Prostate gland (tissue), 2 donors: ENCODE measurements at regions not wholly inside any gene's neighbourhood (a gene's known extent, or its start where the extent isn't known, plus 50 kb on each side); places are given as distances from the start of the nearest gene placed in this dataset.
"Not testable (repeated sequence)": the region's sequence is repeated elsewhere in the genome, so short reads cannot be mapped to it uniquely, and the experiment has no call there.

Source experiments
- DNase-seq: peaks from one replicate; pipeline ENCODE4 v3.0.0-alpha.2; 2019; ENCODE audit warnings: low spot score
- H3K27ac ChIP-seq, 2 donors: fragments of 200-600 bp; sonication (generic); 2 replicates each; pipeline ENCODE4 v1.5.1; 2017 to 2019
- H3K27me3 ChIP-seq: fragments of 200-600 bp; sonication (generic); replicated peaks from 2 replicates; pipeline ENCODE4 v1.5.1; 2019; ENCODE audit not compliant: insufficient read depth
- H3K36me3 ChIP-seq, 2 donors: fragments of 200-600 bp; sonication (generic); 1 replicate in 1 of 2; 2 replicates in 1 of 2; pipeline versions ENCODE4 v1.5.1 to v1.8.1; 2017 to 2019
- H3K4me1 ChIP-seq: fragments of 200-600 bp; sonication (generic); replicated peaks from 2 replicates; pipeline ENCODE4 v1.5.1; 2019
- H3K4me3 ChIP-seq, 2 donors: fragments of 200-600 bp; sonication (generic); 2 replicates each; pipeline ENCODE4 v1.5.1; 2017 to 2019
- H3K9me3 ChIP-seq: fragments of 200-600 bp; sonication (generic); 2 replicates; pipeline ENCODE4 v1.5.1; 2017
- CTCF ChIP-seq, 4 experiments: fragments of 200-600 bp in 2 of 4; fragments of 450-650 bp in 2 of 4; sonication (generic) in 2 of 4; IDR thresholded peaks; 1 replicate in 3 of 4; 2 replicates in 1 of 4; pipeline ENCODE4 v1.5.1; 2016 to 2019; ENCODE audit warnings: antibody characterized with exemption in 4 of 4, mild to moderate bottlenecking in 2 of 4, moderate library complexity in 2 of 4
- POLR2A ChIP-seq: fragments of 450-650 bp; IDR thresholded peaks from one replicate; pipeline ENCODE4 v1.6.1; 2016; ENCODE audit warnings: antibody characterized with exemption, mild to moderate bottlenecking
- POLR2AphosphoS5 ChIP-seq: sonication (generic); formaldehyde crosslinking; IDR thresholded peaks from one replicate; pipeline ENCODE4 v1.6.1; 2017; ENCODE audit warnings: antibody characterized with exemption
- WGBS: methylation state at CpG from one replicate; pipeline ENCODE4 v1.1.5; 2018; 5-methylcytosine and 5-hydroxymethylcytosine counted together
- intact Hi-C: fragments of 100-400 bp; cut with DNase I; formaldehyde crosslinking; loops from one replicate; pipeline ENCODE4 v1.14.2; 2022

- WGBS = 24% methylated on average over 5 of the region's 5 CpGs
- Histone ChIP-seq H3K27ac (no peak overlapping the region), H3K4me3 (no peak overlapping the region), H3K36me3 (no peaks in the 10 kb centered on the region), H3K9me3 (no peaks in the 10 kb centered on the region), H3K27me3 (no peaks in the 10 kb centered on the region), H3K4me1 (no peaks in the 10 kb centered on the region)
- TF ChIP-seq CTCF (IDR thresholded peaks at IDR 0.05) (no peak), POLR2A (no peak), POLR2AphosphoS5 (no peak)
- no peak for DNase-seq
- intact Hi-C loops = no loop called here
Observed at GRCh38 chr11:103806130-103806895, 230.1 kb upstream of the DDI1 start.

GRCh38 chr11:103807806-103808205 lies 228.6 kb upstream of the DDI1 start:
- Histone ChIP-seq H3K27ac (no peak overlapping the region), H3K4me1 (no peaks in the 10 kb centered on the region), H3K4me3 (no peak overlapping the region), H3K9me3 (no peaks in the 10 kb centered on the region), H3K36me3 (no peaks in the 10 kb centered on the region), H3K27me3 (no peaks in the 10 kb centered on the region)
- DNase-seq = no peak
- intact Hi-C loops = no loop called here
- TF ChIP-seq POLR2AphosphoS5 (no peak), CTCF (IDR thresholded peaks at IDR 0.05) (no peak), POLR2A (no peak)
- 75% methylated on average over 1 of the region's 1 CpG for WGBS

- Histone ChIP-seq H3K4me3 (no peak overlapping the region), H3K4me1 (no peaks in the 10 kb centered on the region), H3K27me3 (no peaks in the 10 kb centered on the region), H3K36me3 (no peaks in the 10 kb centered on the region), H3K9me3 (no peaks in the 10 kb centered on the region), H3K27ac (no peak overlapping the region)
- DNase-seq = no peak
- WGBS = 92% methylated on average over 3 of the region's 3 CpGs
- no peak for TF ChIP-seq POLR2A
- TF ChIP-seq CTCF (IDR thresholded peaks at IDR 0.05) = no peak
- no peak for TF ChIP-seq POLR2AphosphoS5
- intact Hi-C loops = no loop called here
Observed at GRCh38 chr11:103808252-103808651, 228.2 kb upstream of the DDI1 start.

DNA sequence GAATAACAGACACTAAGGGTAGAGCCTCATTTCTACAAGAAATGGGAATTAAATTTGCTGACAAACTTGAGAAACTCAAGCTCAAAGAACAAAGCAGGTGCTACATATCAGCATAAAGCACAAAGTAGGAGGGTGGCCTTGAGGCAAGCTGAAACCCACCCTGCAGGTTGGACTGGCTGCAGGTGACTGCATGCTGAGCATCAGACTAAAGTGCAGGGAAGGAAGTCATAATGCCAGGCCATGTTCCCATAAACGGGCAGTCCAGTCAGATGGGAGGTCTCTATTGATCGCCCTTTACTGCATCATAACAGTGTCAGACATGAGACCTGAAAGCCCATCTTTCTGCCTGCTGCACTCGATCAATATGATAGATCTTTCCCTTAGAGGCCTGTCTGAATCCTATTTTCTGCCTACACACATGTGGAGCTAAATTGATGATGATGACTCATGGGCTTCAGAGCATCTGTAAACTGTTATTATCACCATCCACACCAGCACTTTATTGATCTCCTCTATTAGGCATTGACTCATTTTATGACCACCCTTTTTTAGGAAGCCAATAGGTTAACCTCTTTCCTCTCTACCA lies 224.5 kb upstream of the DDI1 start:
- Histone ChIP-seq H3K27ac (no peak overlapping the region), H3K27me3 (no peaks in the 10 kb centered on the region), H3K4me1 (no peaks in the 10 kb centered on the region), H3K4me3 (no peak overlapping the region), H3K9me3 (no peaks in the 10 kb centered on the region), H3K36me3 (no peaks in the 10 kb centered on the region)
- no peak for DNase-seq
- intact Hi-C loops = no loop called here
- TF ChIP-seq CTCF (IDR thresholded peaks at IDR 0.05) (no peak), POLR2AphosphoS5 (no peak), POLR2A (no peak)
- 80% methylated on average over 3 of the region's 3 CpGs for WGBS

DNA sequence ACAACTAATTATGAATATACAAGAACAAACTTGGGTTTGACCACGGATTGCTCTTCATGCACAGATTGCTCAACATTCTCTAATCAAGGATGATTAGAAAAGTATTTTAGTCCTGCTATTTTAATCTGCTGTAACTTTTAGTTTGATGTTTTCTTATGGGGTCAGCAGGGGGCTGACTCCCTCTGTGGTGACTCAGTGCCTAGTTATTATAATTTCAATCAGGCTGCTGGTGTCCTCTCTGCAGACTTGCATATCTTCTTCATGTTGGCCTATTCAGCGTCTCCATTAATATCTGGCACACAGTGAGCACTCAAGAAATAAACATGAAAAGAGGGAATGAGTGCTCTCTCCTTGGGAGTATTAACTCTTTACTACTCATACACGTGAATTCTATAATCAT lies 223.8 kb upstream of the DDI1 start:
- Histone ChIP-seq H3K4me1 (no peaks in the 10 kb centered on the region), H3K4me3 (no peak overlapping the region), H3K27me3 (no peaks in the 10 kb centered on the region), H3K27ac (no peak overlapping the region), H3K9me3 (no peaks in the 10 kb centered on the region), H3K36me3 (no peaks in the 10 kb centered on the region)
- intact Hi-C loops = no loop called here
- WGBS = 89% methylated on average over 3 of the region's 3 CpGs
- no peak for DNase-seq
- TF ChIP-seq POLR2AphosphoS5 (no peak), CTCF (IDR thresholded peaks at IDR 0.05) (no peak), POLR2A (no peak)

DNA sequence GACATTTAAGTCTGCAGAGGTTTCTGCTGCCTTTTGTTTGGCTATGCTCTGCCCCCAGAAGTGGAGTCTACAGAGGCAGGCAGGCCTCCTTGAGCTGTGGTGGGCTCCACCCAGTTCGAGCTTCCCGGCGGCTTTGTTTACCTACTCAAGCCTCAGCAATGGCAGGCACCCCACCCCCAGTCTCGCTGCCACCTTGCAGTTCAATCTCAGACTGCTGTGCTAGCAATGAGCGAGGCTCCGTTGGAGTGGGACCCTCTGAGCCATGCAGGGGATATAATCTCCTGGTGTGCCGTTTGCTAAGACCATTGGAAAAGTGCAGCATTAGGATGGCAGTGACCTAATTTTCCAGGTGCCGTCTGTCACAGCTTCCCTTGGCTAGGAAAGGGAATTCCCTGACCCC lies 216.1 kb upstream of the DDI1 start:
- H3K36me3 ChIP-seq, intact Hi-C loops, H3K4me1 ChIP-seq, DNase-seq, H3K9me3 ChIP-seq, H3K27me3 ChIP-seq, H3K27ac ChIP-seq, H3K4me3 ChIP-seq: not testable (repeated sequence)
- 88% methylated on average over 8 of the region's 8 CpGs for WGBS
